ENCODE measurements at regions not wholly inside any gene's neighbourhood (a gene's known extent, or its start where the extent isn't known, plus 50 kb on each side); places are given as distances from the start of the nearest gene placed in this dataset.

GRCh38 chr4:107315584-107315983, 279.5 kb upstream of the DKK2 start:
- no peak for TF ChIP-seq CTCF (IDR thresholded peaks at IDR 0.05)
- Histone ChIP-seq H3K4me3 (no peak overlapping the region), H3K27me3 (no peaks in the 10 kb centered on the region), H3K27ac (no peak overlapping the region), H3K4me1 (no peaks in the 10 kb centered on the region), H3K36me3 (no peaks in the 10 kb centered on the region), H3K9me3 (no peaks in the 10 kb centered on the region)
- no peak for DNase-seq
- intact Hi-C loops (cut with DNase I; ENCODE audit: low total_unique reads) = no loop called here

- no peaks in the 10 kb centered on the region for H3K27me3 ChIP-seq
- H3K9me3 ChIP-seq = no peaks in the 10 kb centered on the region
- no peaks in the 10 kb centered on the region for H3K4me1 ChIP-seq
- intact Hi-C loops (cut with DNase I; ENCODE audit: low total_unique reads) = no loop called here
- no peak overlapping the region for H3K4me3 ChIP-seq
- DNase-seq = no peak
- no peaks in the 10 kb centered on the region for H3K36me3 ChIP-seq
- TF ChIP-seq CTCF (IDR thresholded peaks at IDR 0.05) = no peak
- H3K27ac ChIP-seq = no peak overlapping the region
These were observed 278.0 kb upstream of the DKK2 start for GRCh38 chr4:107314156-107314555.

- H3K4me3 ChIP-seq = no peak overlapping the region
- H3K4me1 ChIP-seq = no peaks in the 10 kb centered on the region
- DNase-seq = no peak
- TF ChIP-seq CTCF (IDR thresholded peaks at IDR 0.05) = no peak
- H3K36me3 ChIP-seq = no peaks in the 10 kb centered on the region
- intact Hi-C loops (cut with DNase I; ENCODE audit: low total_unique reads) = no loop called here
- H3K27ac ChIP-seq = no peak overlapping the region
- H3K27me3 ChIP-seq = no peaks in the 10 kb centered on the region
- H3K9me3 ChIP-seq = no peaks in the 10 kb centered on the region
These were observed 276.3 kb upstream of the DKK2 start for GRCh38 chr4:107312366-107312765.

- Histone ChIP-seq H3K4me1 (no peaks in the 10 kb centered on the region), H3K27ac (no peak overlapping the region), H3K27me3 (no peaks in the 10 kb centered on the region), H3K36me3 (no peaks in the 10 kb centered on the region), H3K4me3 (no peak overlapping the region), H3K9me3 (no peaks in the 10 kb centered on the region)
- no peak for TF ChIP-seq CTCF (IDR thresholded peaks at IDR 0.05)
- DNase-seq = no peak
- intact Hi-C loops (cut with DNase I; ENCODE audit: low total_unique reads) = no loop called here
These were observed 268.7 kb upstream of the DKK2 start for GRCh38 chr4:107304699-107305286.

- H3K4me1 ChIP-seq = no peaks in the 10 kb centered on the region
- H3K27me3 ChIP-seq = no peaks in the 10 kb centered on the region
- no peak for DNase-seq
- no peak for TF ChIP-seq CTCF (IDR thresholded peaks at IDR 0.05)
- no peak overlapping the region for H3K27ac ChIP-seq
- H3K9me3 ChIP-seq = no peaks in the 10 kb centered on the region
- H3K36me3 ChIP-seq = no peaks in the 10 kb centered on the region
- no peak overlapping the region for H3K4me3 ChIP-seq
- intact Hi-C loops (cut with DNase I; ENCODE audit: low total_unique reads) = no loop called here
These were observed 263.5 kb upstream of the DKK2 start for GRCh38 chr4:107299646-107300045.

- intact Hi-C loops (cut with DNase I; ENCODE audit: low total_unique reads) = no loop called here
- DNase-seq = no peak
These were observed 256.9 kb upstream of the DKK2 start for GRCh38 chr4:107292979-107293378.

More at GRCh38 chr4:107292979-107293378, 256.9 kb upstream of the DKK2 start:
- Histone ChIP-seq H3K36me3 (no peaks in the 10 kb centered on the region), H3K27me3 (no peaks in the 10 kb centered on the region), H3K27ac (no peak overlapping the region), H3K9me3 (no peaks in the 10 kb centered on the region), H3K4me3 (no peak overlapping the region), H3K4me1 (no peaks in the 10 kb centered on the region)
- TF ChIP-seq CTCF (IDR thresholded peaks at IDR 0.05) = no peak
